ENCODE measurements at regions not wholly inside any gene's neighbourhood (a gene's known extent, or its start where the extent isn't known, plus 50 kb on each side); places are given as distances from the start of the nearest gene placed in this dataset.
"Not testable (repeated sequence)": the region's sequence is repeated elsewhere in the genome, so short reads cannot be mapped to it uniquely, and the experiment has no call there.

GRCh38 chr20:11178946-11179654 is 505.3 kb upstream of the JAG1 start:
- ATAC-seq (no peak), DNase-seq (no peak)
- Histone ChIP-seq H3K4me3 (no peak overlapping the region), H3K4me1 (no peaks in the 10 kb centered on the region), H3K27me3 (ENCODE audit: low read depth) (no peaks in the 10 kb centered on the region), H3K9me3 (no peaks in the 10 kb centered on the region), H3K36me3 (no peaks in the 10 kb centered on the region), H3K27ac (no peak overlapping the region)
- no peak for TF ChIP-seq CTCF (IDR thresholded peaks at IDR 0.05)
- intact Hi-C loops (cut with DNase I), result no loop called here

DNA sequence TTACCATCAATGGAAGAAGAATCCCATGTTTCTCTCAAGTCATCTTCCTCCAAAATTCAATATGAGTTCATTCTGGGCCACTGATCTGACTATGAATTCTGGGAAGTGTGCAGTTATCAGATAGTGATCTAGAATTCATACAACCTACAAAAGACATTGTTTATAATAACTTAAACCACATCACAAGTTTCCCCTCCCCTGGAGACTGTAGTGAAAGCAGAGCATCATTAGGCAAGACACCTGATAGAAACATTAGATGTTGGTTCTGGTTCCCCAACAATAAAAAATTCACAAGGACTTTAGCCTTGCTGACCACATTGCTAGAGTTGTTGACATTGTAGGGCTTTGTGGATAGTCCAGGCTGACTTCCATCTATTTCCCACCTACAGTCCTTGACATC is 506.4 kb upstream of the JAG1 start:
- peaks cover 6% of the 10 kb centered on the region for H3K9me3 ChIP-seq
- no peak overlapping the region for H3K4me3 ChIP-seq
- H3K27ac ChIP-seq, result no peak overlapping the region
- DNase-seq, result no peak
- no peaks in the 10 kb centered on the region for H3K36me3 ChIP-seq
- intact Hi-C loops (cut with DNase I), result no loop called here
- no peaks in the 10 kb centered on the region for H3K27me3 ChIP-seq (ENCODE audit: low read depth)
- H3K4me1 ChIP-seq, result no peaks in the 10 kb centered on the region
- TF ChIP-seq CTCF (IDR thresholded peaks at IDR 0.05), result no peak
- no peak for ATAC-seq

GRCh38 chr20:11181129-11181528 is 507.3 kb upstream of the JAG1 start:
- H3K27ac ChIP-seq; H3K36me3 ChIP-seq; ATAC-seq; H3K27me3 ChIP-seq (ENCODE audit: low read depth); H3K4me3 ChIP-seq; H3K4me1 ChIP-seq; DNase-seq; intact Hi-C loops (cut with DNase I): not testable (repeated sequence)
- peaks cover 11% of the 10 kb centered on the region for H3K9me3 ChIP-seq

DNA sequence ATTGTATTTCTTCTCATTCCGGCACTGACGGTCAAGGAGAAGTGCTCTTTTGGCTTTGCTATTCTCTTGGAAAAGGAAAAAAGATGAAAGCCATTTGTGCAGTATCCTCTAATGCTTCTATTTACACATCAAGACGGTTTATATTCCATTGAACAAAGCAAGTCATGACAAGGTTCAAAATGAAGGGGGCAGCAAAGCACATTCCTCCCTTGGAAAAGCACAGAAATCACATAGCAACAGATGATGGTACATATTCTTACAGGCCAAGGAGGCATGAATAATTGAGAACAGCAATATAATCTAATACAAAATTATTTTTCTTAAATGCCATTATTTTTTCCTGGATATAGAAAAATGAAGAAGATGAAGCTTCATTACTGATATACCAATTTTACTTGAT is 508.2 kb upstream of the JAG1 start:
- TF ChIP-seq CTCF (IDR thresholded peaks at IDR 0.05), result no peak
- no peaks in the 10 kb centered on the region for H3K4me1 ChIP-seq
- H3K9me3 ChIP-seq, result peaks cover 11% of the 10 kb centered on the region
- intact Hi-C loops (cut with DNase I), result no loop called here
- no peaks in the 10 kb centered on the region for H3K27me3 ChIP-seq (ENCODE audit: low read depth)
- H3K27ac ChIP-seq, result no peak overlapping the region
- DNase-seq, result no peak
- H3K4me3 ChIP-seq, result no peak overlapping the region
- H3K36me3 ChIP-seq, result no peaks in the 10 kb centered on the region
- no peak for ATAC-seq

DNA sequence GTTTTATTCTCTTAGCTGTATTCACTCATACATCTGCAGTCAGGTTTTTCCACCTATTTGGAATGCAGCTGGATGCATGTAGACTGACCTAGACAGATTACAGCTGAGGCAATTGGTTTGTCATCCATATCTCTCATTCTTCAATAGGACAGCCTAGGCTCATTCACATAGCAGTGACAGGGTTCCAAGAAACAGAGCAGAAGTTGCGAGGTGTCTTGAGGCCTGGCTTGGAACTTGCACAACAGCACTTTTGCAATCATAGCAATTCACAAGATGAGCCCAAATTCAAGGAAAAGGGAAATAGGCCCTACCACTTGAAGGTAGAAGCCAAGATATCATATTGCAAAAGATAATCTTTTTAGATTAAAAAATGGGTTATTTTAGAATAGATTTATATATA is 508.9 kb upstream of the JAG1 start:
- Histone ChIP-seq H3K27ac (no peak overlapping the region), H3K4me1 (no peaks in the 10 kb centered on the region), H3K9me3 (peaks cover 11% of the 10 kb centered on the region), H3K27me3 (ENCODE audit: low read depth) (no peaks in the 10 kb centered on the region), H3K36me3 (no peaks in the 10 kb centered on the region), H3K4me3 (no peak overlapping the region)
- no peak for DNase-seq
- ATAC-seq, result peak; percentile 73 to 74
- no peak for TF ChIP-seq CTCF (IDR thresholded peaks at IDR 0.05)
- intact Hi-C loops (cut with DNase I), result no loop called here

GRCh38 chr20:11186301-11187008 is 512.7 kb upstream of the JAG1 start:
- Histone ChIP-seq H3K4me1 (no peaks in the 10 kb centered on the region), H3K36me3 (no peaks in the 10 kb centered on the region), H3K9me3 (peaks cover 11% of the 10 kb centered on the region), H3K4me3 (no peak overlapping the region), H3K27me3 (ENCODE audit: low read depth) (no peaks in the 10 kb centered on the region), H3K27ac (no peak overlapping the region)
- intact Hi-C loops (cut with DNase I), result no loop called here
- ATAC-seq (no peak), DNase-seq (no peak)
- no peak for TF ChIP-seq CTCF (IDR thresholded peaks at IDR 0.05)
